Mesodermal cell (in vitro differentiated cells): ENCODE measurements at regions not wholly inside any gene's neighbourhood (a gene's known extent, or its start where the extent isn't known, plus 50 kb on each side); places are given as distances from the start of the nearest gene placed in this dataset.
"Not testable (repeated sequence)": the region's sequence is repeated elsewhere in the genome, so short reads cannot be mapped to it uniquely, and the experiment has no call there.

Source experiments
- H3K27ac ChIP-seq: 2 replicates; pipeline ENCODE4 v1.7.0; 2013; ENCODE audit warnings: mild to moderate bottlenecking, low read depth, low read length, moderate library complexity; ENCODE audit not compliant: severe bottlenecking
- H3K36me3 ChIP-seq: 2 replicates; pipeline ENCODE4 v1.7.1; 2013; ENCODE audit warnings: mild to moderate bottlenecking, low read length, moderate library complexity; ENCODE audit not compliant: control insufficient read depth, insufficient read depth
- H3K4me1 ChIP-seq: one replicate; pipeline ENCODE4 v1.7.1; 2013; ENCODE audit warnings: mild to moderate bottlenecking, low read length; ENCODE audit not compliant: insufficient read depth, control insufficient read depth, poor library complexity, severe bottlenecking
- H3K4me3 ChIP-seq: 2 replicates; pipeline ENCODE4 v1.7.0; 2013; ENCODE audit warnings: low read length, control low read depth, mild to moderate bottlenecking; ENCODE audit not compliant: insufficient read depth, poor library complexity, severe bottlenecking; ENCODE audit errors: extremely low read depth
- H3K9me3 ChIP-seq: 2 replicates; pipeline ENCODE4 v1.7.1; 2013; ENCODE audit warnings: mild to moderate bottlenecking, low read length, moderate library complexity; ENCODE audit not compliant: control insufficient read depth
- WGBS, 2 experiments: methylation state at CpG; one replicate each; pipeline ENCODE4 v1.1.5; 2013; ENCODE audit warnings: missing lambda C conversion rate in 2 of 2; ENCODE audit not compliant: insufficient coverage in 2 of 2; 5-methylcytosine and 5-hydroxymethylcytosine counted together

DNA sequence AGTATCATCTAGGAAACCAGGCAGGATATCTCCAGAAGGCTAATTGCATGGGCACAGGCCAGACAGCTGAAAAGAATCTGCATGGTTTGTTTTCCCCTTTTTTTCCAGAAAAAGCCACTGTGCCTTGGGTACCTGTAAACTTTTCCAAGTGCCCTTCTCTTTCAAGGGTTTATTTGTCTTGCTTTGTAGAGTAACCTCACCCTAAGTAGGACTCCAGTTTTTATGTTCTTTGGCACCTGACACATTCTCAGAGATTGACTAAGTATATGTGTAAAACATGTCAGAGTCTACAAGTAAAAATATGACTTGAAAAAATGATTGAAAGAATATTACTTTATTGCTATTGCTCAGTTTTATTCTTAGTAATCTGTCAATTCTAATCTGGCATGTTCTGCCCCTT is 70.7 kb upstream of the TEX13C start:
- Histone ChIP-seq H3K27ac (no peak overlapping the region), H3K4me1 (no peaks in the 10 kb centered on the region), H3K4me3 (no peak overlapping the region), H3K36me3 (no peaks in the 10 kb centered on the region), H3K9me3 (no peaks in the 10 kb centered on the region)

- not testable (repeated sequence) for H3K4me3 ChIP-seq, H3K27ac ChIP-seq, H3K9me3 ChIP-seq, H3K36me3 ChIP-seq, H3K4me1 ChIP-seq
- 96% methylated on average over 5 of the region's 20 CpGs; no CpG with 5 or more reads in 1 of the 2 experiments for WGBS, 2 experiments
Measured at GRCh38 chrX:125255759-125256158, 63.9 kb upstream of the TEX13C start.

DNA sequence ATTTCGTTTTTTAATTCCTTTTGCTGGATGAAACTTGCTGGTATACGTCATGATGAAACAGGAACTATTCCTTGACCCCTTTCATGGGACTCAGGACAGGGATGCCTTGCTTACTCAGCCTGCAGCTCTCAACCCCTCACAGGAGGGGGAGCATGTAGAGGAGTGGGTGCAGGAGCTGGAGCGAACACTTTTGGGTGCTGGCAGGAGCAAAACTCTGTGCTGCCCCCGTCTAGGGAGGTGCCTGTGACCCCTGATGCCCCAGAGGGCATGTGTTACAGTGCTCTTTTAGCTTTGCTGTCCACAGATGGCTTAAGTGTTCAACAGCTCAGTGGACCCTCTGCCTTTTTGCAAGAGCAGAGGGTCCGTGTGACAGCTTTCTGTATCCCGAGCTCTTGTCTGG is 56.8 kb upstream of the TEX13C start:
- H3K9me3 ChIP-seq: no peaks in the 10 kb centered on the region
- no peaks in the 10 kb centered on the region for H3K4me1 ChIP-seq
- no peaks in the 10 kb centered on the region for H3K36me3 ChIP-seq
- no peak overlapping the region for H3K27ac ChIP-seq
- WGBS, 2 experiments: 80% methylated on average over 1 of the region's 6 CpGs; no CpG with 5 or more reads in 1 of the 2 experiments
- H3K4me3 ChIP-seq: no peak overlapping the region

DNA sequence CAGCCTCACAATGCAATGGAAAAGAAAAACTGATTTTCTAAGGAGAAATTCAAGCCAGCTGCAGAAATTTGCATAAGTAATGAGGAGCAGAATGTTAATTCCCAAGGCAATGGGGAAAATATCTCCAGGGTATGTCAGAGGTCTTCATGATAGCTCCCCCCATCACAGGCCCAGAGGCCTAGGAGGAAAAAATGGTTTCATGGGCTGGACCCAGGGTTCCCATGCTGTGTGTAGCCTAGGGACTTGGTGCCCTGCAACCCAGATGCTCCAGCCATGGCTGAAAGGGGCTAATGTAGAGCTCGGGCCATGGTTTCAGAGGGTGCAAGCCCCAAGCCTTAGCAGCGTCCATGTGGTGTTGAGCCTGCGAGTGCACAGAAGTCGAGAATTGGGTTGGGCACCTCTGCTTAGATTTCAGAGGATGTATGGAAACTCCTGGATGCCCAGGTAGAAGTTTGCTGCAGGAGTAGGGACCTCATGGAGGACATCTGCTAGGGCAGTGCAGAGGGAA is 53.5 kb upstream of the TEX13C start:
- WGBS, 2 experiments: 94 to 97% methylated on average over 4 of the region's 4 CpGs
- Histone ChIP-seq H3K36me3 (no peaks in the 10 kb centered on the region), H3K4me1 (no peaks in the 10 kb centered on the region), H3K27ac (no peak overlapping the region), H3K4me3 (no peak overlapping the region), H3K9me3 (no peaks in the 10 kb centered on the region)
